GM12873 (cell line): ENCODE measurements at regions not wholly inside any gene's neighbourhood (a gene's known extent, or its start where the extent isn't known, plus 50 kb on each side); places are given as distances from the start of the nearest gene placed in this dataset.

Experiments
- CTCF ChIP-seq: IDR thresholded peaks from 2 replicates; pipeline ENCODE4 v1.5.1; 2012; ENCODE audit warnings: low read depth, mild to moderate bottlenecking, moderate library complexity, low read length, control low read depth; ENCODE audit not compliant: insufficient read depth; ENCODE audit errors: missing control alignments

- TF ChIP-seq CTCF: no peak
Observed at GRCh38 chr1:199292896-199293295, 654.1 kb downstream of the PTPRC start.

- no peak for TF ChIP-seq CTCF
Observed at GRCh38 chr1:199295107-199295506, 656.3 kb downstream of the PTPRC start.

GRCh38 chr1:199297174-199297573 is 658.3 kb downstream of the PTPRC start:
- TF ChIP-seq CTCF: no peak

- no peak for TF ChIP-seq CTCF
Observed at GRCh38 chr1:199297887-199298286, 659.0 kb downstream of the PTPRC start.

GRCh38 chr1:199298825-199299224 is 660.0 kb downstream of the PTPRC start:
- no peak for TF ChIP-seq CTCF

GRCh38 chr1:199301472-199302217 is 662.8 kb downstream of the PTPRC start:
- TF ChIP-seq CTCF: no peak

- TF ChIP-seq CTCF: no peak
Observed at GRCh38 chr1:199302554-199302953, 663.7 kb downstream of the PTPRC start.
